NCI-H146 treated with DMSO at 0.1 percent for 48 hours (cell line): ENCODE measurements at regions not wholly inside any gene's neighbourhood (a gene's known extent, or its start where the extent isn't known, plus 50 kb on each side); places are given as distances from the start of the nearest gene placed in this dataset.
"Not testable (repeated sequence)": the region's sequence is repeated elsewhere in the genome, so short reads cannot be mapped to it uniquely, and the experiment has no call there.

Experiments
- DNase-seq: peaks from one replicate; lab custom pipeline; 2025; ENCODE audit not compliant: unreplicated experiment; lab: John Stamatoyannopoulos, UW

- no peak for DNase-seq
Observed at GRCh38 chr1:112093372-112093694, 103.9 kb upstream of the KCND3 start.

GRCh38 chr1:112099979-112100378, 110.5 kb upstream of the KCND3 start:
- no peak for DNase-seq

- DNase-seq = no peak
Observed at GRCh38 chr1:112105557-112105956, 116.1 kb upstream of the KCND3 start.

GRCh38 chr1:112110031-112110430, 120.6 kb upstream of the KCND3 start:
- no peak for DNase-seq

GRCh38 chr1:112111734-112112133, 122.3 kb upstream of the KCND3 start:
- no peak for DNase-seq

GRCh38 chr1:112114540-112114939, 125.1 kb upstream of the KCND3 start:
- DNase-seq = no peak

GRCh38 chr1:112126598-112126997, 137.1 kb upstream of the KCND3 start:
- DNase-seq = no peak

GRCh38 chr1:112127606-112128005, 138.1 kb upstream of the KCND3 start:
- not testable (repeated sequence) for DNase-seq

GRCh38 chr1:112133487-112133886, 144.0 kb upstream of the KCND3 start:
- DNase-seq = no peak

- DNase-seq = no peak
Observed at GRCh38 chr1:112140743-112141142, 151.3 kb upstream of the KCND3 start.

GRCh38 chr1:112141301-112141700, 151.8 kb upstream of the KCND3 start:
- DNase-seq = no peak

- no peak for DNase-seq
Observed at GRCh38 chr1:112141923-112142322, 152.5 kb upstream of the KCND3 start.

GRCh38 chr1:112143871-112144441, 154.5 kb upstream of the KCND3 start:
- no peak for DNase-seq

GRCh38 chr1:112144733-112145426, 155.4 kb upstream of the KCND3 start:
- no peak for DNase-seq

- DNase-seq = no peak
Observed at GRCh38 chr1:112146201-112146715, 156.8 kb upstream of the KCND3 start.

GRCh38 chr1:112160214-112160613, 170.7 kb upstream of the KCND3 start:
- DNase-seq = not testable (repeated sequence)

GRCh38 chr1:112165375-112165774, 175.9 kb upstream of the KCND3 start:
- DNase-seq = no peak

- no peak for DNase-seq
Observed at GRCh38 chr1:112169517-112169916, 180.0 kb upstream of the KCND3 start.

- no peak for DNase-seq
Observed at GRCh38 chr1:112172294-112172882, 182.9 kb upstream of the KCND3 start.

- DNase-seq = no peak
Observed at GRCh38 chr1:112177314-112177713, 187.8 kb upstream of the KCND3 start.

- no peak for DNase-seq
Observed at GRCh38 chr1:112188611-112189010, 199.1 kb upstream of the KCND3 start.

GRCh38 chr1:112196008-112196588, 199.9 kb upstream of the CTTNBP2NL start:
- no peak for DNase-seq
